ENCODE measurements at regions not wholly inside any gene's neighbourhood (a gene's known extent, or its start where the extent isn't known, plus 50 kb on each side); places are given as distances from the start of the nearest gene placed in this dataset.

DNA sequence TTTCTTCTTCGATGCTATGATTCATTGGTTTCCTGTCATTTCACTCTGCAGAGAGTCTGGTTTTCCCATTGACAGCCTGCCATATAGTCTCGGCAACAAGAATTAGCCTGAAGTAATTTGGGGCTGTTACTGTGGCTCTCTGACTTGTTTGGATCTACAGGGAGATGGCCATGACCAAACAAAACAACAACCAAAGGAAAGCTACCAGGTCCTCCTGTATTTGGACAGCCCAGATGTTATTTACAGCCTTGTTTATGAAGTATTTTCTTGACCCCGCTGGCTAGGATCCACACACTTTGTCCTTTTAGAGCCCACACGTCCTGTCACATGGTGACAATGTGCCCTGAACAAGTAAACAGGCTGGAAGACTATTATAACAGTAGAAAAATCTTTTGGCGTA is 111.4 kb upstream of the PREP start:
- DNase-seq = no peak

DNA sequence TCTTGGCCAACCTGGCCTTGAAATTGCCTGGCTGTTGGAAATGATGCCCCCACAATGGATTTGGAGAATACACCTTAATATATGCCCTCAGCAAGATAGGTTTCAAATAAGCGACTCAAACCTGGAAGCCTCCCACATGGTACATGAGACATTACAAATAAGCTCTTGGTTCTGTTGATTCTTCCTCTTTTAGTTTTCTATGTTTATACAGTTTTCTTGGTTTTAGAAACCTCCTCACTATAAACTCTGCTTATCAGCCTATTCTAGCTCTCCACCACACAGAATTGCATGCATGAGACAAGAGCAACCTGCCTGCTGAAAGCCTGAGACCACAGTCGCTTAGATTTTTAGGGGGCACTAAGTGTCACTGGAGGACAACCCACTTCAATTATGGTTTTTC is 108.8 kb upstream of the PREP start:
- DNase-seq = no peak

GRCh38 chr6:105510746-105511145 is 107.9 kb upstream of the PREP start:
- DNase-seq = no peak

GRCh38 chr6:105509506-105510331 is 106.8 kb upstream of the PREP start:
- no peak for DNase-seq

- no peak for DNase-seq
These were observed 104.9 kb upstream of the PREP start for GRCh38 chr6:105507811-105508210.

- DNase-seq = no peak
These were observed 101.8 kb upstream of the PREP start for GRCh38 chr6:105504706-105505105.

DNA sequence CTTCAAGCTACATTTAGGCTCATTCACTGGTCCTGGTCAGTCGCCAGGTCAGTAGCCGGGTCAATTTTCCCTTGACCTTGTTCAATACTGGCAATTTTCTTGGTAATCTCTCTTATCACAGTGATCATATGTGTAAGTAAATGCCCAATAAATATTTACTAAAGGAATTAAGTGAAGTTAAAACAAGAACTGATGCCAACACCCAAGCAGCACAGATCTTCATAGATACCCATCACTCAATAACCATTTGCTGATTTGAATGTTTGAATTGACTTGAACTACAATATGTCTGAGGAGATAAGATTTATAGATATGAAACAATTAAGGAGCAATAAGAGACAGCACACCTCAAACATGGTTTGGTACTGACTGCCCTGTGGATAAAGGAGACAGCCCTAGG is 100.8 kb upstream of the PREP start:
- no peak for DNase-seq

DNA sequence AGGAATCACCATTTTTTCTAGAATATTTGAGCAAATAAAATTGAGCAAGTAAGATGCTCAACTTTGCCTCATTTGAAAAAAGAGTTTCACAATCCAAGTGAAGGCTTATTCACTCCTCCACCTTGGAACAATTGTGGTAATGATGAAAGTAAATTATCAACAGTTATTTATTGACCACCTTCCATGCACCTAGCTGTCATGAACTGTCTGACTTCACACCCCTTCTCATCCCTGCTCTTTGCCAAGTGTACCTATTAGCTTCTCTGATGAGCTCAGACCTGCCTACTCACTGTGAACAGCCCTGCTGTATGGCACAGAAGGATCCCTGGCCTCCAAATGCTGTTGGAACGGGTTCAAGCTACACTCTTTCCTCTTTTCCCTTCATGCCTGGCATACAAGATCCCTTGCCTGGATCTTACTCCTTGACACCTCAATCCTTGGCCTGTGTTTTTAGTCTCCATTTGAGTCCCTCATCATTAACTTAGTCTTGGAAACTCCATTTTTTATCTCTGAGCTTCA is 99.0 kb upstream of the PREP start:
- DNase-seq = no peak

- DNase-seq = no peak
These were observed 98.4 kb upstream of the PREP start for GRCh38 chr6:105501246-105501645.

DNA sequence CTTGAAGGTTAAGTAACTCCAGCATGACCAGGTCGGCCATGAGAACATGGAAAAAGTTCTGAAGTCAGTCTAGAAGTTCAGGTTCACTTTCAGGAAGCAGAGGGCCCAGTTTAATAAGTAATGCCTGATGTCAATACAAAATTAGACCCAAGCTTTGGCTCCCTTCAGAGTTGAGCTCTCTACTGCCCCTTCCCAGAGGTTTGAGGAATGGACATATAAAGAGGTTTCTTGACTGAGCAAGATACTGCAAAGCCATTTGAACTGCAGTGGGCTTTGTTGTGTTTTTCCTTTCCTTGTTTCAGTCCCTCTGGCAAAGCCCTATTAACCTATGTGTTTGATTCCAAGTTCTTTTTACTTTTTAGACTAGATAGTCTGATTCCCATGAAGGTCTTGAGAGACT is 97.8 kb upstream of the PREP start:
- DNase-seq = no peak

GRCh38 chr6:105499931-105500330 is 97.0 kb upstream of the PREP start:
- no peak for DNase-seq

- no peak for DNase-seq
These were observed 96.4 kb upstream of the PREP start for GRCh38 chr6:105499136-105499870.

DNA sequence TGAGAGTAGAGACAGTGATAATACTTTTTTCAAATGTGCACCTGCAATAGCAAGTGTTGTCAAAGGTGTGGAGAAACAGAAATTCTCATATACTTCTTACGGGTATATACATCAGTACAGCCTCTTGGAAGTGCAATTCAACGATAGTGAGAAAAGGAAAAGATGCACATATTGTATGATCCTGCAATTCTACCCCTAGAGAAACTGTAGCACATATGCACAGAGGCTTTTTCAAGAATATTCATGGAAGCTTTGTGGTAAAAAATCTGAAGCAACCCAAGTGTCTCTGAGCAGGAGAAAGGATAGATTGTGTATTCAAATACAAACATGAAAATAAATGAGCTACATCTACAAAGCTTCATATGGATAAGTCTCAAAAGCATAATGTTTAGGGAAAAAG is 94.7 kb upstream of the PREP start:
- no peak for DNase-seq

- no peak for DNase-seq
These were observed 92.6 kb upstream of the PREP start for GRCh38 chr6:105495515-105495914.

- DNase-seq = no peak
These were observed 91.8 kb upstream of the PREP start for GRCh38 chr6:105494688-105495087.

DNA sequence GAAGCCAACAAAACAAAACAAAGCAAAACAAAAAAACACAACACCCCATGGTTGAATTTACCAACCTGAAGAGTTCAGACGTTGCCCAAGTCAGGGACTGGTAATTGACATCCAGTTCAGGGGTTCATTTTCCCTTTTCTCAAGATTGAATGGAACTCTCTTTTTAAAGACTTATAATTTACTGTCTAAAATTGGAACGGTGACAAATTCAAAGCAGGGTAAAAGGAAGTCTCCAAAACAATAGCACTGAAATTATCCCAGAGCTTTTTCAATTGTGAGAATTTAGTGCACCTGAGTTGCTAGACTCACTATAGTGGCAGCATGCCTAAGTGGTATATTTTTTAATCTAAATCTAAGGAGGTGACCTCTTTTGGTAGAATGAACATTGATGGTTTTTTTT is 90.9 kb upstream of the PREP start:
- no peak for DNase-seq

DNA sequence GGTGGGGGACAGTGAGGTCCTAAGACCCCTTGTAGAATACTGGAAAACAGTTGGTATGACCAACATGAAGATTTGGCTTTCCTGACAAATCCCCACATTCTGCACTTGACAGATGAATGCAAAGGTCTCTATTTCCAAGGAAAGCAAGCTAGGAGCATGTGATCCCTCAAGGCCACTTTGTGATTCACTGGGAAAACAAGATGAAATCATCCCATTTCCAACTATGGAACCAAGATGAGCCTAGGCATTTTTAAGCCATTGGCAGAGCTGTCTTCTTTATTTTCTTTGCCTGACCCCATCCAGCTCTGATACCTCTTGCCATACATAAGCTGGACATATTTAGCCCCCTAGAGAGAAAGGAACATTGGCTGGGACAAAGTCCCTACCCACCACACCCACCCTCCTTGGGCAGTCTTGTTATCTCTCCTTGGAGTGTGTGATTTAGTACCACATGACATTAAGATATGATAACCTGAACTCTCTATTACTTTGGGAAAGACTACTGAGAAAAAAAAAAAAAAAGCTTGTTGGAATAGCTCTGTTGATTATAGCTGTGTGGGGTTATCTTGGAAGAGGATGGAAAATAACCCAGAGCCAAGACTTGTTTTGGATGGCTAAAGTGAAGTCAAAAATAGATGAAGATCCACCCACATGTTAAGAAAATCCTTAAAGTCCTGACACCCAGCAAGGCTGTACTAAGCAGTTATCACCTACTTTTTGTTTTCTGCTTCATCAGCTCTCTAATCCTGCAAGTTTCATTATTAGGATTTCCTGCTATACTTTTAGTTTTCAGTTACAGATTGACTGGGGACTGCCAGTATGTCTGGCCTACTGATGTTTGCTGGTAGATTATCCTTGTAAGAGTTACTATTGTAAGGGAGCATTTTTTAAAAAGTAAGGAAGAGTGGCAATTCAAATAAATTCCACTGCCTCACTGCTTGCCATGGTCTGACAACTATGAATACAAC is 90.1 kb upstream of the PREP start:
- no peak for DNase-seq

DNA sequence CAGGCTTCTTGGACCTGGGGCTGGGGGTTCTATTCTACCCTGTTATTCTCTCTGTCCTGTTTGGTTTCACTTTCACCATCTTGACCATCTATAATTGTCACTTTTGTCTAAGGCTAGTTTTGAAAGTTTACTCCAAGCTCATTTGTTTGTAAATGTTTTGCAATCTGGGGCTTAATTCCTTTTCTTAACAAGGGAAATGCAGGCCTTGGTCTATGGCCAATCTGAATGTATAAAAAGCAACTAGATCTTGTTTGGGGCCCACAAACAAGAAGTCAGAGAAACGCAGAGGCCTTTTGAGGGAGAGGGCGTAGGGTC is 86.3 kb upstream of the PREP start:
- DNase-seq = no peak

- no peak for DNase-seq
These were observed 85.8 kb upstream of the PREP start for GRCh38 chr6:105488516-105489215.

DNA sequence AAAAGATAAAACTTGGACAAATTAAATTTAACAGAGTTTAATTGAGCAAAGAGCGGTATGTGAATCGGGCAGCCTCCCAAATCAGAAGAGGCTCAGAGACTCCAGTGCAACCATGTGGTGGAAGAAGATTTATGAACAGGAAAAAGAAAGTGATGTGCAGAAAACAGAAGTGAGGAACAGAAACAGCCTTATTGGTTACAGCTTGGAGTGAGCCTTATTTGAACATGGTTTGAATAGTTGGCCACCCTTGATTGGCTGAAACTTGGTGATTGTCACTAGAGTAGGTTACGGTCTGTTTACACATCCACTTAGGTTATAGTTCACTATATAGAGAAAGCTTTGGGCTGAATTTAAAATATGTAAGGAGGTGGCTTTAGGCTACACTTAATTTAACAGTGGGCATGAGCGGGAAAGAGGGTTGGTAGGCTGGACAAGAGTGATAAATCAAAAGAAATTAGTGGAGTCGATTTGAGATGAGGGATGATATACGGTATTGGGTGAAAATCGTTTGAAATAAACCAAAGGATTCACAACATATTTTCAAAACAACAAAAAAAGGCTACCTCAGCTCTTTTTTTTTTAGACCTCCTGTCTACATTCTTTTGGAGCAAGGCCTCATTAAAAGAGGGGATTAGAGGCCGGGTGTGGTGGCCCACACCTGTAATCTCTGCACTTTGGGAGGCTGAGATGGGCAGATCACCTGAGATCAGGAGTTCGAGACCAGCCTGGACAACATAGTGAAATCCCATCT is 84.3 kb upstream of the PREP start:
- no peak for DNase-seq

DNA sequence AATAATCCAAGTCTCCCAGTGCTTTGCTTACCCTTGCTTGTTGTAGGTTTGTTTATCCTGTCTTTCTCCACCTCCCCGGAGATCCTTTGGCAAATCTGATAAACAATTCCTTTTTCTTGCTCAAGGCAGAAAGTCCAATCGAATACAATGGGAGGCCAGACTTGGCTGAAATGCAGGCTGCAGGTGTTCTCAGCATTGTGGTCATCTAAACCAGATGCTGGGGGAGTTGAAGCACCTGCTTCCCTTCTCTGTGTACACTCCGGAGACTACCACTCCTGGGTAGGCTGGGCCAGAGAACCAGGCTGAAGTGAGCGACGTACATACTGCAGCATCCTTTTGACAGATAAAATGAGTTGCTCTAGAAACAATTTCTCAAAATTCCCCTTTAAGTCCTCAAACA is 82.6 kb upstream of the PREP start:
- DNase-seq = no peak

All from GDM1 (cell line).